ENCODE measurements at regions not wholly inside any gene's neighbourhood (a gene's known extent, or its start where the extent isn't known, plus 50 kb on each side); places are given as distances from the start of the nearest gene placed in this dataset.

DNA sequence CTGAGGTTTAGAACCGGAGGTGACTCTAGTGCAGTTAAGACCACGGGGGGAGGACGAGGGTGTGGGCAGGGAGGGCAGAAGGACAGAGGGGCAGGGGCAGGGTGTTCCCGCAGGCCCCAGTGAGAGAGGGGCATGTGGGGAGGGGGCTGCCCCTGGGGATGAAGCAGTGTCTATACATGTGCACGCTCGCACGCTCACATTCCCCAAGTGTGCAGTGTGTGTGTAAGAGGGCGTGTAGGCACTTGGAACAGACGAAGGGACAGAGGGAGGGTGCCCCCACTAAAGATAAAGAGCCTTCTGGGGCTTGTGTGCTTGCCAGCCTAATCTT is 69.5 kb upstream of the MEF2A start (continued):
- no peak for TF ChIP-seq EZH2 (IDR thresholded peaks at IDR 0.05; ENCODE audit: low read depth, low read length, severe bottlenecking)

DNA sequence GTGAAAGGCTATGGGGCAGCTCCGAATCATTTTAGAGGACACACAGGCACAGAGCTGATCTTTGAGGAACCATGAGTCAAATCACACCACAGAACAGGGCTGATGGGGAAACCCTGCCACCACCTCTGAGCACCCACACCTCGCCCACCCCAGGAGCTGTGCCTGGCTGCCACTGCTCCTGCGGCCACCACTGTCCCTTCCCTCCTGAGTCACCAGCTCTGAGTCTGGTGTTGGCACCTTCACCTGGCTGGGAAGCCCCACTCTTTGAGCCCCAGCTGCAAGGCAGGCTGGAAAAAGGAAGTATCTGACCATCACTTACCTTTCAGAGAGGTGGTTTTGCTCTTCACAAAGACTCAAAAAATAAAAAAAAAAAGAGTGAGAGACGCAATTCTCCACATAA is 63.6 kb upstream of the MEF2A start:
- H3K56ac ChIP-seq (replicated peaks; ENCODE audit: insufficient read length, low read depth, low read length), result no peak overlapping the region
- no peak overlapping the region for H2BK12ac ChIP-seq (ENCODE audit: low read depth, low read length)
- H3K4me2 ChIP-seq (ENCODE audit: insufficient read depth in 1 of 2, low read depth in 2 of 2, low read length in 2 of 2), result no peak overlapping the region
- no peak for FAIRE-seq
- no peak overlapping the region for H2BK20ac ChIP-seq (ENCODE audit: low read length)
- no peak overlapping the region for H2BK15ac ChIP-seq (ENCODE audit: low read length)
- no peak overlapping the region for H2BK5ac ChIP-seq (ENCODE audit: low read depth, low read length)
- no peak overlapping the region for H4K91ac ChIP-seq (replicated peaks; ENCODE audit: insufficient read length, low read length)
- H4K8ac ChIP-seq (ENCODE audit: extremely low read depth, insufficient read depth, low read length), result no peak overlapping the region
- no peak overlapping the region for H3K23ac ChIP-seq (ENCODE audit: insufficient read length)
- 88% methylated on average over 4 of the region's 4 CpGs; no CpG with 5 or more reads in 1 of the 2 experiments for WGBS, 2 experiments (ENCODE audit: extremely low coverage in 1 of 2, insufficient coverage in 1 of 2, insufficient read length in 1 of 2, insufficient replicate concordance in 2 of 2, low coverage in 1 of 2, low lambda C conversion rate in 2 of 2, missing lambda C conversion rate in 1 of 2)
- no peak overlapping the region for H2BK120ac ChIP-seq (replicated peaks; ENCODE audit: low read depth, low read length)
- no peak overlapping the region for H3K4me3 ChIP-seq (ENCODE audit: extremely low read depth in 1 of 4, insufficient read depth in 2 of 4, low read depth in 3 of 4, low read length in 4 of 4)
- H3K4me1 ChIP-seq (replicated peaks in 1 of 4; ENCODE audit: control insufficient read depth in 3 of 4, insufficient read depth in 4 of 4, low read length in 3 of 4), result no peaks in the 10 kb centered on the region
- no peaks in the 10 kb centered on the region for H3K23me2 ChIP-seq (ENCODE audit: low read depth, low read length)
- no peak overlapping the region for H3K27ac ChIP-seq (ENCODE audit: low read depth, low read length)
- H4K5ac ChIP-seq (ENCODE audit: insufficient read length, low read depth, low read length), result no peak overlapping the region
- no peak overlapping the region for H3K18ac ChIP-seq (ENCODE audit: extremely low read depth, low read length)
- no peaks in the 10 kb centered on the region for H3K79me1 ChIP-seq (ENCODE audit: low read depth, low read length)
- H2AFZ ChIP-seq (ENCODE audit: low read length), result no peak overlapping the region
- ChIA-PET CTCF (ENCODE audit: partially characterized antibody) (interaction anchor here (0.5 to 2.1 kb wide), 4 partner anchors 9 to 218 kb away, joined by 3 to 5 read pairs (median 3); no protein-coding TSS in a partner anchor), POLR2A (ENCODE audit: partially characterized antibody) (no interaction called here)
- no peaks in the 10 kb centered on the region for H3K9me3 ChIP-seq (ENCODE audit: insufficient read depth in 2 of 2, low read depth in 1 of 2, low read length in 1 of 2)
- H4K20me1 ChIP-seq (replicated peaks in 1 of 2; ENCODE audit: control insufficient read depth in 1 of 2, insufficient read depth in 2 of 2, low read length in 2 of 2), result no peaks in the 10 kb centered on the region
- no peaks in the 10 kb centered on the region for H3K27me3 ChIP-seq (replicated peaks in 1 of 4; ENCODE audit: control insufficient read depth in 3 of 4, extremely low read depth in 1 of 4, insufficient read depth in 3 of 4, low read length in 3 of 4)
- H3K79me2 ChIP-seq (ENCODE audit: control insufficient read depth in 1 of 2, insufficient read depth in 2 of 2, low read length in 2 of 2), result no peaks in the 10 kb centered on the region
- H3K4ac ChIP-seq (replicated peaks; ENCODE audit: insufficient read length, low read depth, low read length), result no peak overlapping the region
- H3K14ac ChIP-seq (ENCODE audit: insufficient read length), result no peak overlapping the region
- no peak overlapping the region for H3K9ac ChIP-seq (replicated peaks in 1 of 4; ENCODE audit: extremely low read depth in 1 of 4, low read depth in 3 of 4, low read length in 3 of 4)
- H3K36me3 ChIP-seq (ENCODE audit: control insufficient read depth in 2 of 4, insufficient read depth in 4 of 4, low read length in 3 of 4), result no peaks in the 10 kb centered on the region
- H2AK5ac ChIP-seq (ENCODE audit: low read depth, low read length), result no peak overlapping the region
- DNase-seq (ENCODE audit: low read depth in 1 of 2, low spot score in 2 of 2), result no peak
- no peak for TF ChIP-seq EP300 (IDR thresholded peaks at IDR 0.05; ENCODE audit: borderline replicate concordance in 1 of 2, low read depth in 2 of 2, low read length in 2 of 2)
- TF ChIP-seq SP2 (IDR thresholded peaks at IDR 0.05; ENCODE audit: low read length), result no peak
- no peak for TF ChIP-seq BACH1 (IDR thresholded peaks at IDR 0.05; ENCODE audit: low read length)
- TF ChIP-seq, protein P1, sequence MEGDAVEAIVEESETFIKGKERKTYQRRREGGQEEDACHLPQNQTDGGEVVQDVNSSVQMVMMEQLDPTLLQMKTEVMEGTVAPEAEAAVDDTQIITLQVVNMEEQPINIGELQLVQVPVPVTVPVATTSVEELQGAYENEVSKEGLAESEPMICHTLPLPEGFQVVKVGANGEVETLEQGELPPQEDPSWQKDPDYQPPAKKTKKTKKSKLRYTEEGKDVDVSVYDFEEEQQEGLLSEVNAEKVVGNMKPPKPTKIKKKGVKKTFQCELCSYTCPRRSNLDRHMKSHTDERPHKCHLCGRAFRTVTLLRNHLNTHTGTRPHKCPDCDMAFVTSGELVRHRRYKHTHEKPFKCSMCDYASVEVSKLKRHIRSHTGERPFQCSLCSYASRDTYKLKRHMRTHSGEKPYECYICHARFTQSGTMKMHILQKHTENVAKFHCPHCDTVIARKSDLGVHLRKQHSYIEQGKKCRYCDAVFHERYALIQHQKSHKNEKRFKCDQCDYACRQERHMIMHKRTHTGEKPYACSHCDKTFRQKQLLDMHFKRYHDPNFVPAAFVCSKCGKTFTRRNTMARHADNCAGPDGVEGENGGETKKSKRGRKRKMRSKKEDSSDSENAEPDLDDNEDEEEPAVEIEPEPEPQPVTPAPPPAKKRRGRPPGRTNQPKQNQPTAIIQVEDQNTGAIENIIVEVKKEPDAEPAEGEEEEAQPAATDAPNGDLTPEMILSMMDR (IDR thresholded peaks at IDR 0.05; ENCODE audit: control extremely low read depth in 1 of 3, insufficient read depth in 1 of 3, low read depth in 1 of 3, low read length in 3 of 3), result no peak
- TF ChIP-seq SP1 (IDR thresholded peaks at IDR 0.05; ENCODE audit: low read depth, low read length), result no peak
- TF ChIP-seq TAF7 (optimal IDR thresholded peaks at IDR 0.05; ENCODE audit: borderline replicate concordance, low read depth, low read length), result no peak
- no peak for TF ChIP-seq SIX5 (IDR thresholded peaks at IDR 0.05; ENCODE audit: low read depth, low read length)
- TF ChIP-seq CBX5 (IDR thresholded peaks at IDR 0.05; ENCODE audit: low read depth, low read length), result no peak
- TF ChIP-seq RAD21 (IDR thresholded peaks at IDR 0.05 in 1 of 2, conservative IDR thresholded peaks at IDR 0.05 in 1 of 2; ENCODE audit: low read depth in 2 of 2, low read length in 2 of 2), result no peak
- TF ChIP-seq POLR2AphosphoS5 (IDR thresholded peaks at IDR 0.05; ENCODE audit: low read depth, low read length), result no peak

All from H1 (cell line).